SH-SY5Y (cell line): ENCODE measurements at regions not wholly inside any gene's neighbourhood (a gene's known extent, or its start where the extent isn't known, plus 50 kb on each side); places are given as distances from the start of the nearest gene placed in this dataset.

Source experiments
- GATA2 ChIP-seq: IDR thresholded peaks from 2 replicates; pipeline ENCODE4 v1.6.1; 2011; ENCODE audit warnings: mild to moderate bottlenecking, low read depth, low read length
- GATA3 ChIP-seq: IDR thresholded peaks from 2 replicates; pipeline ENCODE4 v1.6.1; 2011; ENCODE audit warnings: low read depth, mild to moderate bottlenecking, low read length, moderate library complexity

DNA sequence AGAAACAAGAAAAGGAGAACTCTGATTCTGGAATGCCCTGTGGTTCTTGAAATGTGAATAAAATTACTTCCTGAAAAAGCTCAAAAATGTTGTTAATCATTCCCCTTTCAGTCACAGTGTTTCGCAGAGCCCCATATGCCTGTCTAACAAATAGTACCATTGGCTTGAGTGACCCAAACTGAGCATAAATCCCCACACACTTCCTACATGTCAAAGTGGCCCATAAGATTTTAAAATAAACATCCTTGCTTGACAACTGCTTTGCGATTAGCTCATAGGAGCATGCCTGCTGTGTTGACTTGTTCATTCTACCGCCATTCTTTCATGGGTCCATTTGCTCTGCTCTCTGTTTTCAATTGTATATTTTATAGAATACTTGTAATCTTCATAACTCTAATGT is 377.8 kb upstream of the SMIM21 start:
- TF ChIP-seq GATA3 (no peak), GATA2 (no peak)

DNA sequence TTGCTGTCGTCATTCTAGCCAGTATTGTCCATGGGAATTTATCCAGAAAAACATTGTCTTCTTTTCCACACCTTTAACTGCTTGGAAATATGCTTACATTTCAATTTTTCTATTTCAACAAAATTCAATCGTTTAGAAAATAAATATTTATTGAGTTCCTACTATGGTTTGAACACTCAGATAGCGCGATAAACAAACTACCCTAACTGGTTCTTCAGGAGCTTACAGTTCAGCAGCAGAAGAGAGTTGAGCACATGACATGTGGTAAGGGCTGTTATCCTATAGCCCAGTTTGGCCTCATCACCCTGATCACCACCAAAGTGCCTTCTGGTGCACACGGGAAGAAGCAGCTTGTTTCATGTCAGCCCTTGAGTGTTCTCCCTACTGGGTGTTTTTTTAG is 375.2 kb upstream of the SMIM21 start:
- TF ChIP-seq GATA2: no peak
- TF ChIP-seq GATA3: no peak

DNA sequence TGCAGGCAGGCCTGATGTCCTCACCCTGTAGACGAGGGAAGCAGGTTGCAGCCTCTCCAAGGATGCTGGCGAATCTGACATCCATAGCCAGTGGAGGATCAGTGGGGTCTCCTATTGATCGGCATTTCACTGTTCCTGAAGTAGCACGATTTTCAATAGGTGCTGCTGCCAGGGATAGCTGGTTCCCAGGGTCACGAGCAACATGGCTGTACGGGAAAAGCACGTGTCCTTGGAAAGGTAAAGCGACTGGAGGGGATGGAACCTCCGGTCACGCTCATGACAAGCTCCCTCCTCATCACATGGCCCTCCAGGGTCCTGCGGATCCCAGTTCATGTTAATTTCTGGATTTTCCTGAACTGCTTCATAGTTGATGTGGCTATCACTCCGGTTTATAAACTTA is 373.7 kb upstream of the SMIM21 start:
- TF ChIP-seq GATA3 (no peak), GATA2 (no peak)

DNA sequence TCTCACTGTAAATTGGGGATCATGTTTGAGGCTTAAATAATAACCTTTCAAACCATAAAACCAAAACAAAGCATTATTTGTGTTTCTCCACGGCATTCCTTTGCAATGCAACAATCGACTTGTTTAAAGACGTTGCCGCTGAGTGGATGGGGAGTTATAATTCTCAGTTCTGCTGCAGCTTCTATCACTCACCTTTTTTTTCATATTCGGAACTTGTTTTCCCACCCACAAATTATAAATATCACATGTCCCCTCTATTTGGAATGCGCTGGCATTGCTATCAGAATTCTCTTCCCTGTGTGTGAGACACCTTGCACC is 372.8 kb upstream of the SMIM21 start:
- TF ChIP-seq GATA2 (no peak), GATA3 (no peak)

DNA sequence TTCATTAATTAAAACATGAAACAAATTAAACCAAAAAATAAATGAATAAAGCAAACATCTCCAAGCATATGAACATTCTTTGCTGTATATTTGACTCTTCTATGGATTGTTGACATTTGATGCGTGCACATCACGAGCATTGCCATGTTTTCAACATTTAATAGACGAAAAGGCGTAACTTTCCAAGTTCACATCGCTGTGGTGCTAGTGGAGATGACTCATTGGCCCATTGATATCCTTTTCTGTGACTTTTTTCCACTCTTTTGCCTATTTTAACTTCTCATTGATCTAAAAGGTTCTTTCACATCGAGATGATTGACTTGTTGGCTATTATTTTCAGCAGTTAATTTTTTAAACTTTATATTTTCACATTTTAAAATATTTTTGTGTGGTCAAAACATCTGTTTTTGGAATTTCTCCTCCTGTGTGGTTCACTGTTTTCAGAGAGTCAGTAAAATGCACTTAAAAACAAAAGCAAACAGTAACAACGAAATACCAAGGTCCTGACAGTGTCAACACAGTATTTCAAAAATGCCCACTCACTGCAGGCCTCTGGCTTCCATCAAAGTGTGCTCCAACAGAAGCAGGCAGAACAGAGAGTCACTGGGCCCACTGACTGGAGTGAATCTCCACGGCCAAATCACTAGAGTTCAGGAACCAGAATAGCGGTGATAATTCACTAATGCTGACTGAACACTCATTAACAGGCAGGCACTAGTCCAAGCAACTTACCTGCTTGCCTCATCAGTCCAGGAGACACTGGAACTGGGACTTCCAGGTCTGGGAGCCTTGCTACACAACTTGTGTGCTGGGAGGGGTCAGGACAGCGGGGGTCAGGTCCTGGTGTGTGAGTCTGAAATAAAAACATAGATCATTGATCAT is 372.2 kb upstream of the SMIM21 start:
- TF ChIP-seq GATA3: no peak
- no peak for TF ChIP-seq GATA2

DNA sequence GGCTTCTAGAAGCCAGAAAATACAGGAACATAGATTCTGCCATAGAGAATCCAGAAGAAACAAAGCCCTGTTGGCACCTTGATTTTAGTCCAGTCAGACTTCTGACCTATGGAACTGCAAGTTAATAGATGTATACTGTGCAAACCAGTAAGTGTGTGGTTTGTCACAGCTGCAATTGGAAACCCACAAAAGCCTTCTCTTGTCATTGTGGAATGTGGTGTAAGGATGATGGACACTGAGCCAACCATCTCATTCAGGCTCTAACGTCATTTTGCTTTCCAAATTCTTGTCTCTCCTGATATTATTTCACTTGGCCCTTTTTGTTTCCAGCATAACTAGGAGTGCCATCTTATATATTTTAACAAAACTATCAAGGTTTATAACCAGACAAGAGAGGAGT is 369.5 kb upstream of the SMIM21 start:
- no peak for TF ChIP-seq GATA2
- no peak for TF ChIP-seq GATA3

DNA sequence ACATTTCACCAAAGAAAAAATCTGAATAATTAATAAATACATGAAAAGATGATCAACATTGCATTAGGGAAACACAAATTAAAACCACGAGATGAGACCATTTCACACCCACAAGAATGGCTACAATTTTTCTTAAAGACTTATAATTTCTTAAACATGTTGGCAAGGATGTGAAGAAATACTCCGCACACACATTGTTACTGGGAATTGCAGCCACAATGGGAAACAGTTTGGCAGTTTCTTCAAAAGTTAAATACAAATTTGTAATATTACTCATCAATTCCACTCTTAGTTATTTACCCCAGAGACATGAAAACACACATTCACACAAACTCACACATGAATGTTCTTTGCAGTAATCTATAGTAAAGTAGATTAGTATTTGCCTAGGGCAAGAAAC is 363.3 kb upstream of the SMIM21 start:
- TF ChIP-seq GATA3 (no peak), GATA2 (no peak)

DNA sequence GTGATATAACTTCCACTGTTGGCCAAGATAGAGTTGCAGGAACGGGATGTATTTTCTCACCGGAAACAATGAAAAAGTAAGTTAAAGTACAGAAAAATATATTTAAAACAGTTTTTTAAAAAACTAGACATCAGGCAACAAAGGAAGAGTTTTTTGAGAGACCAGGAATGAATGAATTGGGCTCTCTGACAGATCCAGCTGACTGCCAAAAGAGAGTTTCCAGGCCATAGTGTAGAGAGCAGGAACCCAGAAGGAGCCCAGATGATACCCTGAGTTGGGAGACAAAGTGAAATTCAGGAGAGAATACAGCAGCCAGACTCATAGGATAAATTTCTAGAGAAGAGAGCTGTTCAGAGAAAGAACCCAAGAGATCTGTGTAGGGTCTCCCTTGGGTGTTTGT is 362.6 kb upstream of the SMIM21 start:
- no peak for TF ChIP-seq GATA3
- no peak for TF ChIP-seq GATA2

DNA sequence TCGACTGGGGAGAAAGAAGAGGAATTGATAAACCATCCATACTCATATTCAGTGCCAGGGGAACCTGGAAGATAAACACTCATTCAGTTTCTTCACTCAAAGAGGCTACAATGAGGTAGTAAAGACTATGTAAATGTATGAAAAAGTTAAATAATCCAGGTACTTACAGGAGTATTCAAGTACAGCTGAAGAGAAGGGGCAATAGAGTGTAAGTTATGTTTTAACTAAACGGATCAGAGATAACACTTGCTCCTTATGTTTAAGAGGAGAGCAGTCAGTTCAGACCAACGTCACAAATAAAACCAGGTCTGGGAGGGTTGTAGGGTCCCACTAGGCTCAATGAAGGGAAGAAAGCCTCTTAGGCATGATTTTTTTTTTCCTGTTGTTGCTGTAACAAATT is 358.3 kb upstream of the SMIM21 start:
- no peak for TF ChIP-seq GATA3

DNA sequence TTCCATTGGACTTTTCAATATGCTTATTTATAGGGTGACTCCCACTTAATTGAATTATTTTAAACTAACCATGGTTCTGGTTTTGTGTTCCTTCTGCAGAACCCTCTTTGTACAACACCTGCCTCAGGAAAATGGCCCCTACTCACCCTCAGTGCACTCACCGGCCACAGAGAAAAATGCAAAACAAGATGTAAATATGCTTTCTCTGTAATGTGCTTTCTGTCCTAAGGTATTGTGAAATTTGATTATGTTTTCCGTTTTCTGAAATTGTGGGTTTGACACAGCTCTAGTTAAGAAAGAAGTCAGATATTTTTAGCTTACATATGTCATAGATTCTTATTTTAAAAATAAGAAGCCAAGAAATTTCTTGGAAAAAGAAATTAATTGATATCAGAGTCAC is 357.7 kb upstream of the SMIM21 start:
- TF ChIP-seq GATA3: no peak
- TF ChIP-seq GATA2: no peak

DNA sequence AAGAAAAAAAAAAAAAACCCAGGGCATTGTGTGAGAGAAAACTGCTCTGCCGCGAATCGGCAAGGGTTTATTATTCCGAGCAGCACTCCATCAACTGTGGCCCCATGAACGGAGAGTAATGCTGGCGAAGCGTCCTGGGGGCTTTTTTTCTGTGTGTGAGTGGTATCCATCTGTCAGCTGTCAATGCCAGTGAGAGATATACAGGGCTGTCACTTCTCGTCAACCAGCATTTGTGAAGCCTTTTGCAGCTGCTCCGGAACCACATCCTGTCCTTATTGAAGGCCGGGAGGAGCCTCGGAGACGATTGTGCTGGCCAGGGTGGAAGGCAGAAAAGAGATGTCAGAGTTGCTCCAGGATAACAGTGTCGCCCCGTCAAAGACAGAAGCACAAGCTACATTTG is 356.9 kb upstream of the SMIM21 start:
- TF ChIP-seq GATA2: no peak

DNA sequence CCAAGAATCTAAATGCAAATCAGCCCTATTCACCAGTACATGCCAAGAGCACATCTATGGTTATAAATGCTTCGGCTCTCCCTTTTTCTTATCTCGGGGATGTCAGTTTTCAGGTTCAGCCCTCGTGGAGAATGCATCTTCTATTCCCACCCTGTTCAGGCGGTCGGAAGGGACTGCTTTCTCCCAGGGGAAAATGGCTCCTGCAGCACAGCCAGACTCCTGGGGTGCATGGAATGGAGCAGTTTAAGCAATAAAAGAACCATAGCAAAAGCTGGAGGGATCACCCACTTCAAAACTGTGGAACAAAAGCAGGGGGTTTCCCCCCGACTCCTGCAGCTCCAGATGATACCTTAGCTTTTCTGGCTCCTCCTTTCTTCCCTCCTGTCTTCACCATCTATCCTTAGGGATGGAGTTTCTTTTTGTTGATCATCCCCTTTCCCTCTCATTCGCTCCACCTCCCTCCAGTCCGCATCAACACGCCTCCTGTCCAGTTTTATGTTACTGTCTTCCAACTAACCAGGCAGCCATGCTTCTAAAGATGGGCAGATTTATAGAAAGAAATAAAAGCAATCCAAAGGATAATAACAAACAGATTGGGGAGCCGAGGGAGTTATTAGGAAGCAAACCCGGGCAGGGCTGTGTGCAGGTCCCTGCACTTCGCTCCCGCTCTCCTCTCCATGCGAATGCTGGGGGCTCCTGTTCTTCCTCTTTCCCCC is 356.2 kb upstream of the SMIM21 start:
- no peak for TF ChIP-seq GATA3

DNA sequence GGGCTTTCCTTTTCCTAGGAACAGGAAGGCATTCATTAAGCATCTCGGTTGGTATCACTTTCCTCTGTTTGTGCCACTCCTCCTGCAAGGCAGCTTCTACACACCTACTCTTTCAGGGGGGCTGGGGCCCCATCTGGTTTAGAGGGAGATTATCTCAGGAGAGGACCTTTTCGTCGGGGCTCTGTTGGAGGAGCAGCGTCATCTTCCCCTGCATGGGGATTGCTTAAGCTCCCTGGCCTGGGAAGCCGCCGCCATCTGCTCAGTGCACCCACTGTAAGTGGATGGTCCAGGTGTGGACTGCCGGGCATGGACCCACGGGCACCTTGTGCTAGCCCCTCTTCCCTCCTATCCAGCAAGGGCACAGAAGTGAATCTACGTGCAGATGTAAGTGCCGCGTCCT is 355.3 kb upstream of the SMIM21 start:
- TF ChIP-seq GATA3: no peak
- no peak for TF ChIP-seq GATA2

DNA sequence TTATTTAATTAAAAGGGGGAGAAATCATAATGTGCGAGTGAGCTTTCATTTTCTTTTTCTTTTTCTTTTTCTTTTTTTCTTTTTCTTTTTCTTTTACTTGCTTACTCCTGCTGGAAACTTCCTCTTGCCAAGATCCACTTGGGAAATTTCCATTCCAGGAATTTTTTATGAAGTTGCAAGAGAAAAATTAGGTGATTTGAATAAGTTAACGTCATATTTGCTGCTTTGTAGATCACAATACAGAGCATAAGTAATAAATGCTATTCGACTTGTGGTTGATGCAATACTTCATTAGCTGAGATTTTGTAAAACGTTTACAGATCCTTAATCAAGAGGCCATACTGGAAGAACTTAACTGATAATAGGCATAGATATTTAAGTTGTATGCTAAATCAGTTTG is 354.7 kb upstream of the SMIM21 start:
- TF ChIP-seq GATA3 (no peak), GATA2 (no peak)

DNA sequence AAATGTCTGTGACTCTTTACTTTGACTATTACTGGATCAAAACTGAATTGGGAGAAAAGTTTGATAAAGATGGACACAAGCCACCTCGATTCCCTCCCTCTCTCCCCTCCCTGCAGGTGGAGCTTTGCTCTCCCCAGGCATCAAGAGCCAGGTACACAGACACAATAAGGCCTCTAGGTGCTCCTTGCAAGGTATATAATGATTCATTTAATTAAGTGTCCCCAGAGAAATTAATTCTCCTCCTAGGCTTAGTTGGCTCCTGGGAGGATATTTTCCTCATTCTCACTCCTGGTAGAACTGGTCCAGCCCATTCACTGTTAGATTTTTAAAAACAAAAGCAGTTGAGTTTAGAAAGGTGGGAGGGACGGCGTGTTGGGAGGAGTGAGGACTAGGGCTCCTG is 352.4 kb upstream of the SMIM21 start:
- TF ChIP-seq GATA2 (no peak), GATA3 (no peak)

DNA sequence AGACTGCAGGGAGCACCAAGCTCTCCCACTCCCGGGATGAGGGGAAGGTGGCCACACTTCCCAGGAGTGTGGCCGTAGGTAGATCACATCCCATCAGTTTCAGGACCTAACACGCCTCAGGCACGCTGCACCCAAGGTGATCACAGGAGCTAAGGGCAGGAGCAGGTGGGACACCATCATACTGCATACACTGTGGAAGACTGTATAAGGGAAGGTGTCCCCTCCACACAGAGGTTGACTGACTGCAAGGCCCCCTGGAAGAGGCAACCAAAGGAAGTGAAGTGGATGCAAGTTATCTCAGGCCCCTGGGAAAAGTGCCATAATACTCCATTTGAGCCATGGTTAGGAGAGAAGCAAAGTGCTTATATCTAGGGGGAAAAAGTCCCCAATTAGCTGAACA is 351.9 kb upstream of the SMIM21 start:
- no peak for TF ChIP-seq GATA3
- no peak for TF ChIP-seq GATA2

DNA sequence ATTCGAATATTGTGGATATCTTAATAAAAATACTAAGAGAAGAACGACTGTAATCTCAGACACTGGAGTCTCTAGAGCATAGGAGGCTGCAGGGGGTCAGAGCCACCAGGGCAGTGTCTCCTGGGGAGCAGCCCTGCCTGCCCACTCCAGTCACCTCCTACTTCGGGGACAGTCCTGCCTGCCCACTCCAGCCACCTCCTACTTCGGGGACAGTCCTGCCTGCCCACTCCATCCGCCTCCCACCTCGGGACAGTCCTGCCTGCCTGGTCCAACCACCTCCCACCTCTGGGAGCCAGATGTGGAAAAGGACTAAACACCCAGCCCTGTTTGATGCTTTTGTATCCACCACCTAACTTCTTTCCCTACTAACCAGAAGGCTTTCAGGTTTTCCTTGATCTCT is 350.1 kb upstream of the SMIM21 start:
- TF ChIP-seq GATA2: no peak
- no peak for TF ChIP-seq GATA3
